DOHH2 (cell line): ENCODE measurements at regions not wholly inside any gene's neighbourhood (a gene's known extent, or its start where the extent isn't known, plus 50 kb on each side); places are given as distances from the start of the nearest gene placed in this dataset.

Source experiments
- EZH2phosphoT487 ChIP-seq: fragments of 200-600 bp; sonication (generic); IDR thresholded peaks from 2 replicates; pipeline ENCODE4 v1.6.1; 2017; ENCODE audit warnings: borderline replicate concordance, mild to moderate bottlenecking, antibody characterized with exemption, low read length, moderate library complexity, mixed read lengths
- TF ChIP-seq, protein P1 (sequence below): fragments of 200-600 bp; sonication (generic); IDR thresholded peaks from one replicate; pipeline ENCODE4 v1.5.1; 2014; ENCODE audit warnings: antibody characterized with exemption, mild to moderate bottlenecking, low read depth, low read length; ENCODE audit not compliant: poor library complexity, severe bottlenecking

- TF ChIP-seq, protein P1, sequence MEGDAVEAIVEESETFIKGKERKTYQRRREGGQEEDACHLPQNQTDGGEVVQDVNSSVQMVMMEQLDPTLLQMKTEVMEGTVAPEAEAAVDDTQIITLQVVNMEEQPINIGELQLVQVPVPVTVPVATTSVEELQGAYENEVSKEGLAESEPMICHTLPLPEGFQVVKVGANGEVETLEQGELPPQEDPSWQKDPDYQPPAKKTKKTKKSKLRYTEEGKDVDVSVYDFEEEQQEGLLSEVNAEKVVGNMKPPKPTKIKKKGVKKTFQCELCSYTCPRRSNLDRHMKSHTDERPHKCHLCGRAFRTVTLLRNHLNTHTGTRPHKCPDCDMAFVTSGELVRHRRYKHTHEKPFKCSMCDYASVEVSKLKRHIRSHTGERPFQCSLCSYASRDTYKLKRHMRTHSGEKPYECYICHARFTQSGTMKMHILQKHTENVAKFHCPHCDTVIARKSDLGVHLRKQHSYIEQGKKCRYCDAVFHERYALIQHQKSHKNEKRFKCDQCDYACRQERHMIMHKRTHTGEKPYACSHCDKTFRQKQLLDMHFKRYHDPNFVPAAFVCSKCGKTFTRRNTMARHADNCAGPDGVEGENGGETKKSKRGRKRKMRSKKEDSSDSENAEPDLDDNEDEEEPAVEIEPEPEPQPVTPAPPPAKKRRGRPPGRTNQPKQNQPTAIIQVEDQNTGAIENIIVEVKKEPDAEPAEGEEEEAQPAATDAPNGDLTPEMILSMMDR = no peak
- TF ChIP-seq EZH2phosphoT487 = no peak
Measured at GRCh38 chrX:46040001-46040400, 505.2 kb downstream of the ZNF674 start.
